Activated B cell treated with CpG ODN at 0.5 μM for 24 hours (primary cell): ENCODE measurements at regions not wholly inside any gene's neighbourhood (a gene's known extent, or its start where the extent isn't known, plus 50 kb on each side); places are given as distances from the start of the nearest gene placed in this dataset.

Experiments
- ATAC-seq: fragments of 200-7000 bp; cut with Tn5 transposase; one replicate; pipeline ENCODE4 v1.10.0; 2021; ENCODE audit warnings: low read depth, mild to moderate bottlenecking, moderate library complexity
- CTCF ChIA-PET: fragments of 350-600 bp; sonication (Branson Sonifier 250); formaldehyde crosslinking; loops from one replicate; lab custom pipeline; 2021; ENCODE audit warnings: antibody characterized with exemption; lab: Charles Lee
- POLR2A ChIA-PET: fragments of 350-600 bp; sonication (Branson Sonifier 250); formaldehyde crosslinking; loops from one replicate; lab custom pipeline; 2021; ENCODE audit warnings: antibody characterized with exemption; lab: Charles Lee
- DNase-seq: peaks from one replicate; pipeline ENCODE4 v3.0.0; 2022
- H3K27ac Mint-ChIP-seq: one replicate; pipeline ENCODE4 v1.8.0; 2020; ENCODE audit warnings: mixed read lengths
- H3K27me3 Mint-ChIP-seq: one replicate; pipeline ENCODE4 v1.8.0; 2021; ENCODE audit warnings: mixed read lengths
- H3K36me3 Mint-ChIP-seq: one replicate; pipeline ENCODE4 v1.8.0; 2021; ENCODE audit warnings: low read depth, mixed read lengths
- H3K4me1 Mint-ChIP-seq: one replicate; pipeline ENCODE4 v1.8.0; 2021; ENCODE audit warnings: mixed read lengths
- H3K4me3 Mint-ChIP-seq: one replicate; pipeline ENCODE4 v1.8.0; 2020; ENCODE audit warnings: mild to moderate bottlenecking, mixed read lengths
- H3K9me3 Mint-ChIP-seq: one replicate; pipeline ENCODE4 v1.8.0; 2020; ENCODE audit warnings: mixed read lengths
- intact Hi-C: fragments of 100-400 bp; cut with micrococcal nuclease; formaldehyde crosslinking; loops from one replicate; pipeline ENCODE4 v1.15.1; 2024
- TF ChIP-seq, protein P1 (sequence below): fragments of 200-600 bp; IDR thresholded peaks from one replicate; pipeline ENCODE4 v1.8.0; 2022; ENCODE audit warnings: antibody characterized with exemption, mild to moderate bottlenecking

DNA sequence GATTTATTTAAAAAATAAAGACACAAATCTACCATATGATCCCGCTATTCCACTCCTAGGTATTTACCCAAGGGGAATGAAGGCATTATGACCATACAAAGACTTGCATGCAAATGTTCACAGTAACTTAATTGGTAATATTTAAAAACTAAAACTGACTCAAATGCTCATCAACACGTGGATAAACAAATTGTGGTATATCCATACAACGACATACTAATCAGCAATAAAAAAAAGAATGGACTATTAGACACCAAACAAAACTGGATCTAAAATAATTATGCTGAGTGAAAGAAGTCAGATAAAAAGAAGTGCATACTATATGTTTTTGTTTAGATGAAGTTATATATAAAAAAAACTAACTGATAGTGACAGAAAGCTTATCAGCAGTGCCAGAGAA lies 428.3 kb downstream of the ZEB2 start:
- TF ChIP-seq, protein P1, sequence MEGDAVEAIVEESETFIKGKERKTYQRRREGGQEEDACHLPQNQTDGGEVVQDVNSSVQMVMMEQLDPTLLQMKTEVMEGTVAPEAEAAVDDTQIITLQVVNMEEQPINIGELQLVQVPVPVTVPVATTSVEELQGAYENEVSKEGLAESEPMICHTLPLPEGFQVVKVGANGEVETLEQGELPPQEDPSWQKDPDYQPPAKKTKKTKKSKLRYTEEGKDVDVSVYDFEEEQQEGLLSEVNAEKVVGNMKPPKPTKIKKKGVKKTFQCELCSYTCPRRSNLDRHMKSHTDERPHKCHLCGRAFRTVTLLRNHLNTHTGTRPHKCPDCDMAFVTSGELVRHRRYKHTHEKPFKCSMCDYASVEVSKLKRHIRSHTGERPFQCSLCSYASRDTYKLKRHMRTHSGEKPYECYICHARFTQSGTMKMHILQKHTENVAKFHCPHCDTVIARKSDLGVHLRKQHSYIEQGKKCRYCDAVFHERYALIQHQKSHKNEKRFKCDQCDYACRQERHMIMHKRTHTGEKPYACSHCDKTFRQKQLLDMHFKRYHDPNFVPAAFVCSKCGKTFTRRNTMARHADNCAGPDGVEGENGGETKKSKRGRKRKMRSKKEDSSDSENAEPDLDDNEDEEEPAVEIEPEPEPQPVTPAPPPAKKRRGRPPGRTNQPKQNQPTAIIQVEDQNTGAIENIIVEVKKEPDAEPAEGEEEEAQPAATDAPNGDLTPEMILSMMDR, result no peak
- H3K4me1 Mint-ChIP-seq, result peaks cover 4% of the 10 kb centered on the region
- ATAC-seq (no peak), DNase-seq (no peak)
- intact Hi-C loops, result no loop called here
- no peak overlapping the region for H3K4me3 Mint-ChIP-seq
- H3K36me3 Mint-ChIP-seq, result peaks cover 31% of the 10 kb centered on the region
- H3K27ac Mint-ChIP-seq, result no peak overlapping the region
- peaks cover 30% of the 10 kb centered on the region for H3K9me3 Mint-ChIP-seq
- no peaks in the 10 kb centered on the region for H3K27me3 Mint-ChIP-seq
- POLR2A ChIA-PET, result no interaction called here
- CTCF ChIA-PET, result no interaction called here

DNA sequence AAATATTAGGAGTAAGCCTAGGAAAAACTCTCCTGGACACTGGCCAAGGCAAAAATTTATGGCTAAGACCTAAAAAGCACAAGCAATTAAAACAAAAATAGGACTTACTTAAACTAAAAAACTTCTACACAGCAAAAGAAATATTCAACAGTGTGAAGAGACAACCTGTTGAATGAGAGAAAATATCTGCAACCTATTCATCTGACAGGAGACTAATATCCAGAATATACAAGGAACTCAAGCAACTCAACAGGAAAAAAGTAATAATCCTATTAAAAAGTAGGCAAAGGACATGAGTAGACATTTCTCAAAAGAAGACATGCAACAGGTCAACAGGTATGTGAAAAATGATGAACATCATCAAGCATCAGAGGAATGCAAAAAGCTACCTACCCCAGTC lies 431.1 kb downstream of the ZEB2 start:
- no peaks in the 10 kb centered on the region for H3K27me3 Mint-ChIP-seq
- H3K4me1 Mint-ChIP-seq, result peaks cover 4% of the 10 kb centered on the region
- POLR2A ChIA-PET, result no interaction called here
- no peak overlapping the region for H3K27ac Mint-ChIP-seq
- peaks cover 19% of the 10 kb centered on the region for H3K36me3 Mint-ChIP-seq
- CTCF ChIA-PET, result no interaction called here
- ATAC-seq (no peak), DNase-seq (no peak)
- intact Hi-C loops, result loop anchor here (1.0 kb wide), 1 partner anchor 10 kb away; no protein-coding TSS in a partner anchor
- H3K9me3 Mint-ChIP-seq, result peaks cover 21% of the 10 kb centered on the region
- H3K4me3 Mint-ChIP-seq, result no peak overlapping the region
- TF ChIP-seq, protein P1, result no peak

DNA sequence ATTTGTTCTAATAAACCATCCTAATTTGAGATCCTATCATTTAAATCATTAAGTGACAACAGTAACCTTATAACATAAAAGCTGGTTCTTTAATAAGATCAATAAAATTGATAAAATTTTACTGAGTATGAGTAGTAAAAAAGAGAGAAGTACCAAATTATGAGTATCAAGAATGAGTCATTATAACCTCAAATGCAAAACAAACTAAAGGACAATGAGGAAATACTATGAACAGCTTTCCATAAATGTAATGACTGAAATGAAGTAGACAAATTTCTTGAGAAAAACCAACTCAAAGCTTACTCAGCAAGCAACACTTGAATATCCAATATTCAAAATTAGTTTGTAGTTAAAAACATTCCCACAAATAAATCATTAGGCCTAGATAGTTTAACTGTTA lies 433.0 kb downstream of the ZEB2 start:
- DNase-seq, result no peak
- Mint-ChIP-seq H3K4me3 (no peak overlapping the region), H3K27me3 (no peaks in the 10 kb centered on the region), H3K9me3 (peaks cover 14% of the 10 kb centered on the region), H3K27ac (no peak overlapping the region), H3K36me3 (peaks cover 16% of the 10 kb centered on the region), H3K4me1 (peaks cover 4% of the 10 kb centered on the region)
- no peak for ATAC-seq
- intact Hi-C loops, result no loop called here
- CTCF ChIA-PET, result no interaction called here
- POLR2A ChIA-PET, result no interaction called here
- TF ChIP-seq, protein P1, result no peak

DNA sequence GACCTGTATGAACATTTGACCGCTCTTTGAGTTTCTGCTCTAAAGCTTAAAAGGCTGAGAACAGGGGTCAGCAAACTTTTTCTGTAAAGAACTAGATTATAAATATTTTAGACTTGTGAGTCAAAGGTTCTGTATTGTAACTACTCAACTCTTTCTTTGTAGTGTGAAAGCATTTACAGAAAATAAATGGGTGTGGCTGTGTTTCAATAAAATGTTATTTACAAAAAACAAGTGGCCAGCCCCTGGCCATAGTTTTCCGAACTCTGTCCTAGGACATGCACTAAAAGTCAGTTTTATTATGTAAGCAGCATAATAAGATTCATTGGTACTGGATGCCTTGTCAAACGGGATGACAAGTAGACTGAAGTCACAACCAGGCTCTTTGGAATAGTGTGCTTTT lies 434.9 kb downstream of the ZEB2 start:
- ChIA-PET CTCF (no interaction called here), POLR2A (no interaction called here)
- H3K27ac Mint-ChIP-seq, result no peak overlapping the region
- no peaks in the 10 kb centered on the region for H3K27me3 Mint-ChIP-seq
- H3K9me3 Mint-ChIP-seq, result peaks cover 8% of the 10 kb centered on the region
- H3K36me3 Mint-ChIP-seq, result peaks cover 8% of the 10 kb centered on the region
- intact Hi-C loops, result no loop called here
- ATAC-seq (no peak), DNase-seq (no peak)
- TF ChIP-seq, protein P1, result no peak
- H3K4me3 Mint-ChIP-seq, result no peak overlapping the region
- peaks cover 4% of the 10 kb centered on the region for H3K4me1 Mint-ChIP-seq

DNA sequence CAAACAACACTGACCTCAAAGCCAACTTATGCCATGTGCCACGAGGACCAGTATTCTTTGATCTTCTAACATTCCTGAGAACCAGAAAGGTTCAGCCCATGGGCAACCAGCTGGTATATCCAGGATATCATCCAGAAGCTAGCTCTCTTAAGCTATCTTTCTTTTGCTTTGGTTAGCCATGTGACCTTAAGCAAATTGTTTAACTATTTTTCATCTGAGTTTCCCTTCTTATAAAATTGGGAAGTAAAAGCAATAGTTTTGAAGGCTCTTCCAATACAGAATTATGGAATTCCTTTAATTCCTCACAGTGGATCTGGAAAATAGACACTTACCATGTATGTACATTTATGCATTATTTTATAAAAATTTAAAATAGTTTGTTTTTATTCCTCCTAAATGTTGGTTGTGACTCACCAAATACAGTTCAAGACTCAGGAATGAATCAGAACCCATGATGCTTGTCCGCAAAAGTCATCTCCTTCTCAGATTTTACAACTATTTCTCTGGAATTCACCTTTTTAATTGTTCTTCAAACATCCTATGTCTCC lies 435.7 kb downstream of the ZEB2 start:
- Mint-ChIP-seq H3K4me3 (no peak overlapping the region), H3K4me1 (peaks cover 4% of the 10 kb centered on the region), H3K27me3 (no peaks in the 10 kb centered on the region), H3K36me3 (peaks cover 3% of the 10 kb centered on the region), H3K9me3 (peaks cover 3% of the 10 kb centered on the region), H3K27ac (no peak overlapping the region)
- ChIA-PET POLR2A (no interaction called here), CTCF (no interaction called here)
- ATAC-seq (no peak), DNase-seq (no peak)
- TF ChIP-seq, protein P1, result no peak
- intact Hi-C loops, result no loop called here
